ENCODE measurements at regions not wholly inside any gene's neighbourhood (a gene's known extent, or its start where the extent isn't known, plus 50 kb on each side); places are given as distances from the start of the nearest gene placed in this dataset.

DNA sequence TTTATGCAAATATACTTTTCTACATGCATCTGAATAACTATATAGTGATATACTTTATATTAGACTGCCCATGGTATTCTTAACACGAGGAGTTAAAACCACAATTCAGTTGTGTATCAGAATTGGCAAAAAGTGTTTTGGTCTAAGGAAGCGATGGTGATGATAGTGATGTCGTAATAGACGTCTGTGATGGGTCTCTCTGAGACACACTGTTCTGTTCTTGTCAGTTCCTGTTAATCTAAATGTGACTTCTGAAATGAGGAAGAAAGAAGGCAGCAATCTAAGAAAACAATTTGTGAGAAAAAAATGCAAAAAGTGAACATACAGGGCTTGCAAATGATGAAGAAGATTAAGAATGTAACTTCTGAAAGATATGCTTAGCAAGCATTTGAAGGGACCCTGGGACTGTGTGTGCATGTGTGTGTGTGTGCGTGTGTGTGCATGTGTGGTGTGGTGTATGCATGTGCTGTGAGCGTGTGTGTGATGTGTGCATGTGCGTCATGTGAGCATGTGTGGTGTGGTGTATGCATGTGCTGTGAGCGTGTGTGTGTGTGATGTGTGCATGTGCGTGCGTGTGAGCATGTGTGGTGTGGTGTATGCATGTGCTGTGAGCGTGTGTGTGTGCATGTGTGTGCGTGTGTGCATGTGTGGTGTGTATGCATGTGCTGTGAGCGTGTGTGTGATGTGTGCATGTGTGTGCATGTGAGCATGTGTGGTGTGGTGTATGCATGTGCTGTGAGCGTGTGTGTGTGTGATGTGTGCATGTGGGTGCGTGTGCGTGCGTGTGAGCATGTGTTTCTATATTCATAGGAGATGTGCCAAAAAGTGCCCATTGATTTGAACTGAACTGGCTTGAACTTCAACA is 131.8 kb downstream of the IRS2 start:
- H3K4me3 ChIP-seq (ENCODE audit: low read depth, low read length) = no peak overlapping the region
- TF ChIP-seq, protein P1, sequence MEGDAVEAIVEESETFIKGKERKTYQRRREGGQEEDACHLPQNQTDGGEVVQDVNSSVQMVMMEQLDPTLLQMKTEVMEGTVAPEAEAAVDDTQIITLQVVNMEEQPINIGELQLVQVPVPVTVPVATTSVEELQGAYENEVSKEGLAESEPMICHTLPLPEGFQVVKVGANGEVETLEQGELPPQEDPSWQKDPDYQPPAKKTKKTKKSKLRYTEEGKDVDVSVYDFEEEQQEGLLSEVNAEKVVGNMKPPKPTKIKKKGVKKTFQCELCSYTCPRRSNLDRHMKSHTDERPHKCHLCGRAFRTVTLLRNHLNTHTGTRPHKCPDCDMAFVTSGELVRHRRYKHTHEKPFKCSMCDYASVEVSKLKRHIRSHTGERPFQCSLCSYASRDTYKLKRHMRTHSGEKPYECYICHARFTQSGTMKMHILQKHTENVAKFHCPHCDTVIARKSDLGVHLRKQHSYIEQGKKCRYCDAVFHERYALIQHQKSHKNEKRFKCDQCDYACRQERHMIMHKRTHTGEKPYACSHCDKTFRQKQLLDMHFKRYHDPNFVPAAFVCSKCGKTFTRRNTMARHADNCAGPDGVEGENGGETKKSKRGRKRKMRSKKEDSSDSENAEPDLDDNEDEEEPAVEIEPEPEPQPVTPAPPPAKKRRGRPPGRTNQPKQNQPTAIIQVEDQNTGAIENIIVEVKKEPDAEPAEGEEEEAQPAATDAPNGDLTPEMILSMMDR (conservative IDR thresholded peaks at IDR 0.05; ENCODE audit: low read depth, low read length) = no peak
- peak; percentile 89 for DNase-seq (ENCODE audit: low read depth)

DNA sequence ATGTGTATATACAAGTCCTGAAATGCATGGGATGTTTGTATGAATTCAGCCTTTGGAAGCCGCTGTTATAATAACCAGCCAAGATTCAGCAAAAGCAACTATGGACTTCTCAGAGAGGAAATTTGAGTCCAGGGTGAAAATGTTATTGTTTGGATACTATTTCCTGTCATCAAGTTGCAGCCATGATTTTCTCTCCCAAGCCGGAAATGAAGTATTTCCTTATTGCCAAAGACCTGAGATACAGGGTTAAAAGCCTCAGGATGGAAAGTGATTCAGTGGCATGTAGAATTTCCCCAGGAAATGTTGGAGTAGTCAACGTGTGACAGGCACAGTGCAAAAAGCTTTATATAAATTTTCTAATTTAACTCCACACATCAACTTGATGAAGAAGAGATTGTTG is 133.9 kb downstream of the IRS2 start:
- H3K4me3 ChIP-seq (ENCODE audit: low read depth, low read length) = no peak overlapping the region
- TF ChIP-seq, protein P1 (conservative IDR thresholded peaks at IDR 0.05; ENCODE audit: low read depth, low read length) = no peak
- peak; percentile 61 for DNase-seq (ENCODE audit: low read depth)

DNA sequence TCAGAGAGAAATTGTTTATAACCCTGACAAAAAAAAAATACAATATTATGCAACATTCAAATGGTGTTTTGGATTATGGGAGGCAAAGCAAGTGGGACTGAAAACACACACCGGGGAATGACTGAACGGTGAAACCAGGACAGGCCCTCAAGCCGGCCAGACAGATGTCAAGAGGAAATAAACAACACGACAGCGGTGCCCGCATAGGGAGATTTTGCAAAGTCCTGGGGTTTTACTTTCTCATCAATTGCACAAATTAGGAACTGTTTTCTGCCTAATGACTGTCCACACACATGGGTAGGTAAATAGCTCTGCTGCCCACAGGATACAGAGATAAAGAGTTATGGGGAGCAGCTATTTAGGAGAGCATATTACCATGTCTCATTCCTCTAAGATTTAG is 134.5 kb downstream of the IRS2 start:
- no peak for DNase-seq (ENCODE audit: low read depth)
- TF ChIP-seq, protein P1 (conservative IDR thresholded peaks at IDR 0.05; ENCODE audit: low read depth, low read length) = no peak
- H3K4me3 ChIP-seq (ENCODE audit: low read depth, low read length) = no peak overlapping the region

DNA sequence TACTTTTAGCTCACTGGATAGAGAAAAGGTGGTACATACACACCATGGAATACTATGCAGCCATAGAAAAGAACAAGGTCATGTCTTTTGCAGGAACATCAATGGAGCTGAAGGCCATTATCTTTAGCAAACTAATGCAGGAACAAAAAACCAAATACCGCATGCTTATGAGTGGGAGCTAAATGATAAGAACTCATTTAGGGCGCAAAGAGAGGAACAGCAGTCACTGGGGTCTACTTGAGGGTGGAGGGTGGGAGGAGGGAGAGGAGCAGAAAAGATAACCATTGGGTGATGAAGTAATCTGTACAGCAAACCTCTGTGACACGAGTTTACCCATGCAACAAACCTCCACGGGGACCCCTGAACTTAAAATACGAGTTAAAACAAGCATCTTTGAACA is 135.1 kb downstream of the IRS2 start:
- no peak for DNase-seq (ENCODE audit: low read depth)
- TF ChIP-seq, protein P1 (conservative IDR thresholded peaks at IDR 0.05; ENCODE audit: low read depth, low read length) = no peak
- H3K4me3 ChIP-seq (ENCODE audit: low read depth, low read length) = no peak overlapping the region

DNA sequence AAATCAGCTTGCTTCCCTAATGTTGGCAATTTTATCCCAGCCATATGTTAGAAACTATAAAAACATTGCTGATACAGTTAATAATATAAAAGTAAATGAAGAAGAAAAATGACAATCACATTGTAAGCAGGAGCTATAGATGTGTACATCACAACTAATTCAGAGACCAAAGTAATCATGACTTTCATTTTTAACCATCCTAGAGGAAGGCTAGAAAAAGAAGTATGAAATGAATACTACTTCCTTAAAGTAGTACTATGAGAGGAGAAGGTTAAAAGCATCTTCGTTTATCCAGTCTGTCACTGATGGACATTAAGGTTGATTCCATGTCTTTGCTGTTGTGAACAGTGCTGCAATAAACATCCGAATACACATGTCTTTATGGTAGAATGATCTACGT is 135.5 kb downstream of the IRS2 start:
- H3K4me3 ChIP-seq (ENCODE audit: low read depth, low read length) = no peak overlapping the region
- no peak for DNase-seq (ENCODE audit: low read depth)
- TF ChIP-seq, protein P1 (conservative IDR thresholded peaks at IDR 0.05; ENCODE audit: low read depth, low read length) = no peak

DNA sequence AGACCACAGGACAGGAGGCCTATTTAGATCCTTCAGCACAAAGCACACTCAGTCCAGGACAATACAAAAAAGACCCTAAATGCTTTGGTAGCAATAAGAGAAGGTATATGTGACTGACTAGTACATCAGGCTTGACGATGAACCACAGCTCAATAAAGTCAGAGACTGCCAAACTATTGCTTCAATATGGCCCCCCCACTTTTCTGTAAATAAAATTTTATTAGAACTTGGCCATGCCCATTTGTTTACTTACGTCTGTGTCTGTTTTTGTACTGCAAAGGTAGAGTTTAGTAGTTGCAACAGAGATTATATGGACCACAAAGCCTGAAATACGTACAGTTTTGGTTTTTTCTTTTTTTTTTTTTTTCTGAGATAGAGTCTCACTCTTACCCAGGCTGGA is 136.7 kb downstream of the IRS2 start:
- TF ChIP-seq, protein P1 (conservative IDR thresholded peaks at IDR 0.05; ENCODE audit: low read depth, low read length) = no peak

DNA sequence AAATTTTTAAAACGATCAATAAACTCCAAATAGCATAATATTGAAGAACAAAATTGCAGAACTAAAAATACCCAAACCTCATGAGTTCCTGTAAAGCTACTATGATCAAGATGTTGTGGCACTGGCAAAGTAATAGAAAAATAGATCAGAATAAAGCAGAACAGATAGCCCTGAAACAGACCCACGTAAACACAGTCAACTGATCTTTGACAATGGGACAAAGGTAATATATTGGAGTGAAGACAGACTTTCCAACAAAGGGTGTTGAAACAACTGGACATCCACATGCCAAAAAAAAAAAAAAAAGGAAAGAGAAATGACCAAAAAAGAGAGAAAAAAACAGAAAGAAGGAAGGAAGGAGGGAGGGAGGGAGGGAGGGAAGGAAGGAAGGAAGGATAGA is 138.7 kb downstream of the IRS2 start:
- H3K4me3 ChIP-seq (ENCODE audit: low read depth, low read length) = no peak overlapping the region
- TF ChIP-seq, protein P1 (conservative IDR thresholded peaks at IDR 0.05; ENCODE audit: low read depth, low read length) = no peak
- no peak for DNase-seq (ENCODE audit: low read depth)

More for the DNA sequence above, 136.7 kb downstream of the IRS2 start:
- no peak for DNase-seq (ENCODE audit: low read depth)
- H3K4me3 ChIP-seq (ENCODE audit: low read depth, low read length) = no peak overlapping the region

Measured in choroid plexus epithelial cell (primary cell).